ENCODE measurements at regions not wholly inside any gene's neighbourhood (a gene's known extent, or its start where the extent isn't known, plus 50 kb on each side); places are given as distances from the start of the nearest gene placed in this dataset.

- TF ChIP-seq EZH2 (IDR thresholded peaks at IDR 0.05; ENCODE audit: insufficient read depth, low read length) (no peak), CTCF (IDR thresholded peaks at IDR 0.05; ENCODE audit: insufficient read depth, low read depth, low read length) (no peak)
- no peak overlapping the region for H2AFZ ChIP-seq (ENCODE audit: low read depth, low read length)
- no peaks in the 10 kb centered on the region for H3K79me2 ChIP-seq (ENCODE audit: insufficient read depth, low read length)
- H3K4me3 ChIP-seq (ENCODE audit: insufficient read depth, low read depth, low read length): no peak overlapping the region
- no peaks in the 10 kb centered on the region for H3K36me3 ChIP-seq (ENCODE audit: insufficient read depth, low read length)
- no peak overlapping the region for H3K9ac ChIP-seq (ENCODE audit: low read length)
- DNase-seq (ENCODE audit: low read depth) (no peak), FAIRE-seq (no peak)
- H4K20me1 ChIP-seq (ENCODE audit: insufficient read depth, low read length): no peaks in the 10 kb centered on the region
- H3K4me2 ChIP-seq (ENCODE audit: low read length): no peak overlapping the region
- H3K27ac ChIP-seq (ENCODE audit: low read depth, low read length): no peak overlapping the region
- H3K27me3 ChIP-seq (ENCODE audit: insufficient read depth, low read length): peaks cover 7% of the 10 kb centered on the region
- peaks cover 9% of the 10 kb centered on the region for H3K4me1 Mint-ChIP-seq (ENCODE audit: low read depth, unreplicated experiment)
- H3K4me3 Mint-ChIP-seq (ENCODE audit: unreplicated experiment): no peak overlapping the region
- no peak overlapping the region for H3K27ac Mint-ChIP-seq (ENCODE audit: unreplicated experiment)
- no peaks in the 10 kb centered on the region for H3K27me3 Mint-ChIP-seq (ENCODE audit: low read depth, unreplicated experiment)
- peaks cover 26% of the 10 kb centered on the region for H3K4me1 ChIP-seq (ENCODE audit: insufficient read depth, low read length)
- H3K9me3 ChIP-seq (ENCODE audit: insufficient read depth, low read depth, low read length): peaks cover 4% of the 10 kb centered on the region
- H3K36me3 Mint-ChIP-seq (ENCODE audit: low read depth, unreplicated experiment): no peaks in the 10 kb centered on the region
- peaks cover 5% of the 10 kb centered on the region for H3K9me3 Mint-ChIP-seq (ENCODE audit: unreplicated experiment)
Measured at GRCh38 chr15:60076045-60076444, 71.9 kb downstream of the FOXB1 start.

GRCh38 chr15:60076582-60077276, 72.6 kb downstream of the FOXB1 start:
- Histone ChIP-seq H3K9ac (ENCODE audit: low read length) (no peak overlapping the region), H3K27ac (ENCODE audit: low read depth, low read length) (no peak overlapping the region), H3K79me2 (ENCODE audit: insufficient read depth, low read length) (no peaks in the 10 kb centered on the region), H3K9me3 (ENCODE audit: insufficient read depth, low read depth, low read length) (peaks cover 4% of the 10 kb centered on the region), H3K27me3 (ENCODE audit: insufficient read depth, low read length) (peaks cover 7% of the 10 kb centered on the region), H4K20me1 (ENCODE audit: insufficient read depth, low read length) (no peaks in the 10 kb centered on the region), H2AFZ (ENCODE audit: low read depth, low read length) (no peak overlapping the region), H3K4me2 (ENCODE audit: low read length) (no peak overlapping the region), H3K4me1 (ENCODE audit: insufficient read depth, low read length) (peaks cover 23% of the 10 kb centered on the region), H3K4me3 (ENCODE audit: insufficient read depth, low read depth, low read length) (no peak overlapping the region), H3K36me3 (ENCODE audit: insufficient read depth, low read length) (no peaks in the 10 kb centered on the region)
- Mint-ChIP-seq H3K27ac (ENCODE audit: unreplicated experiment) (no peak overlapping the region), H3K4me1 (ENCODE audit: low read depth, unreplicated experiment) (peaks cover 7% of the 10 kb centered on the region), H3K27me3 (ENCODE audit: low read depth, unreplicated experiment) (no peaks in the 10 kb centered on the region), H3K9me3 (ENCODE audit: unreplicated experiment) (peaks cover 5% of the 10 kb centered on the region), H3K4me3 (ENCODE audit: unreplicated experiment) (no peak overlapping the region), H3K36me3 (ENCODE audit: low read depth, unreplicated experiment) (no peaks in the 10 kb centered on the region)
- DNase-seq (ENCODE audit: low read depth) (no peak), FAIRE-seq (no peak)
- TF ChIP-seq EZH2 (IDR thresholded peaks at IDR 0.05; ENCODE audit: insufficient read depth, low read length) (no peak), CTCF (IDR thresholded peaks at IDR 0.05; ENCODE audit: insufficient read depth, low read depth, low read length) (no peak)
